Esophagus muscularis mucosa (tissue), 3 donors: ENCODE measurements at regions not wholly inside any gene's neighbourhood (a gene's known extent, or its start where the extent isn't known, plus 50 kb on each side); places are given as distances from the start of the nearest gene placed in this dataset.

Experiments used
- POLR2A ChIP-seq: fragments of 450-650 bp; IDR thresholded peaks from one replicate; pipeline ENCODE4 v1.6.1; 2017; ENCODE audit warnings: antibody characterized with exemption, moderate library complexity, mild to moderate bottlenecking, low read depth
- POLR2AphosphoS5 ChIP-seq, 2 donors: sonication (generic); formaldehyde crosslinking; IDR thresholded peaks; one replicate each; pipeline ENCODE4 v1.6.1; 2017; ENCODE audit warnings: antibody characterized with exemption in 2 of 2
- TF ChIP-seq, protein P1 (sequence below), 3 experiments: fragments of 200-600 bp in 2 of 3; fragments of 450-650 bp in 1 of 3; sonication (generic) in 2 of 3; IDR thresholded peaks; one replicate each; pipeline ENCODE4 v1.5.1; 2017 to 2019; ENCODE audit warnings: antibody characterized with exemption in 3 of 3, mild to moderate bottlenecking in 2 of 3, moderate library complexity in 1 of 3

DNA sequence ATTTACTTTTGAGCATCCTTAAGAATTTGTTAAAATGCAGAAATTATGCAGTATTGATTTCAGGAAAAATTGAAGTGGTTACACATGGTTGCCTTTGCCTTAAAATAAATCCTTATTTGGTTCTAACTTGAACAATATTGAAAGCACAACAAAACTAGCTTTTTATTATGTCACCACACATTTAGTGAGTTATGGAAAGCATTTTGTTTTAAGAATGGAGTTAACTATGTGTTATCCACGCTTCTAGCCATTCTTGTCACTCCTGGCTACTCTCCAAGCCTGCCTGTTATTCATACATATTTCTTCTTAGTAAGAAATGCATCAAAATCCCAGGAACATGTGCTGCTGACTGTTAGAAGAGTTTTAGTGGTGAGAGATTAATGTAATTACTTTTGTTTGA is 73.9 kb downstream of the FAT4 start:
- TF ChIP-seq, protein P1, sequence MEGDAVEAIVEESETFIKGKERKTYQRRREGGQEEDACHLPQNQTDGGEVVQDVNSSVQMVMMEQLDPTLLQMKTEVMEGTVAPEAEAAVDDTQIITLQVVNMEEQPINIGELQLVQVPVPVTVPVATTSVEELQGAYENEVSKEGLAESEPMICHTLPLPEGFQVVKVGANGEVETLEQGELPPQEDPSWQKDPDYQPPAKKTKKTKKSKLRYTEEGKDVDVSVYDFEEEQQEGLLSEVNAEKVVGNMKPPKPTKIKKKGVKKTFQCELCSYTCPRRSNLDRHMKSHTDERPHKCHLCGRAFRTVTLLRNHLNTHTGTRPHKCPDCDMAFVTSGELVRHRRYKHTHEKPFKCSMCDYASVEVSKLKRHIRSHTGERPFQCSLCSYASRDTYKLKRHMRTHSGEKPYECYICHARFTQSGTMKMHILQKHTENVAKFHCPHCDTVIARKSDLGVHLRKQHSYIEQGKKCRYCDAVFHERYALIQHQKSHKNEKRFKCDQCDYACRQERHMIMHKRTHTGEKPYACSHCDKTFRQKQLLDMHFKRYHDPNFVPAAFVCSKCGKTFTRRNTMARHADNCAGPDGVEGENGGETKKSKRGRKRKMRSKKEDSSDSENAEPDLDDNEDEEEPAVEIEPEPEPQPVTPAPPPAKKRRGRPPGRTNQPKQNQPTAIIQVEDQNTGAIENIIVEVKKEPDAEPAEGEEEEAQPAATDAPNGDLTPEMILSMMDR (IDR thresholded peaks at IDR 0.05), result no peak
- TF ChIP-seq POLR2A, result no peak
- no peak for TF ChIP-seq POLR2AphosphoS5 (IDR thresholded peaks at IDR 0.05)
